GM12874 (cell line): ENCODE measurements at regions not wholly inside any gene's neighbourhood (a gene's known extent, or its start where the extent isn't known, plus 50 kb on each side); places are given as distances from the start of the nearest gene placed in this dataset.

ENCODE experiments used
- TF ChIP-seq, protein P1 (sequence below): IDR thresholded peaks from 2 replicates; pipeline ENCODE4 v1.5.1; 2011; ENCODE audit warnings: low read depth, mild to moderate bottlenecking, control low read depth, low read length, moderate library complexity; ENCODE audit not compliant: insufficient read depth

GRCh38 chr4:181822005-181822375, 421.2 kb upstream of the TENM3 start:
- TF ChIP-seq, protein P1, sequence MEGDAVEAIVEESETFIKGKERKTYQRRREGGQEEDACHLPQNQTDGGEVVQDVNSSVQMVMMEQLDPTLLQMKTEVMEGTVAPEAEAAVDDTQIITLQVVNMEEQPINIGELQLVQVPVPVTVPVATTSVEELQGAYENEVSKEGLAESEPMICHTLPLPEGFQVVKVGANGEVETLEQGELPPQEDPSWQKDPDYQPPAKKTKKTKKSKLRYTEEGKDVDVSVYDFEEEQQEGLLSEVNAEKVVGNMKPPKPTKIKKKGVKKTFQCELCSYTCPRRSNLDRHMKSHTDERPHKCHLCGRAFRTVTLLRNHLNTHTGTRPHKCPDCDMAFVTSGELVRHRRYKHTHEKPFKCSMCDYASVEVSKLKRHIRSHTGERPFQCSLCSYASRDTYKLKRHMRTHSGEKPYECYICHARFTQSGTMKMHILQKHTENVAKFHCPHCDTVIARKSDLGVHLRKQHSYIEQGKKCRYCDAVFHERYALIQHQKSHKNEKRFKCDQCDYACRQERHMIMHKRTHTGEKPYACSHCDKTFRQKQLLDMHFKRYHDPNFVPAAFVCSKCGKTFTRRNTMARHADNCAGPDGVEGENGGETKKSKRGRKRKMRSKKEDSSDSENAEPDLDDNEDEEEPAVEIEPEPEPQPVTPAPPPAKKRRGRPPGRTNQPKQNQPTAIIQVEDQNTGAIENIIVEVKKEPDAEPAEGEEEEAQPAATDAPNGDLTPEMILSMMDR: no peak

DNA sequence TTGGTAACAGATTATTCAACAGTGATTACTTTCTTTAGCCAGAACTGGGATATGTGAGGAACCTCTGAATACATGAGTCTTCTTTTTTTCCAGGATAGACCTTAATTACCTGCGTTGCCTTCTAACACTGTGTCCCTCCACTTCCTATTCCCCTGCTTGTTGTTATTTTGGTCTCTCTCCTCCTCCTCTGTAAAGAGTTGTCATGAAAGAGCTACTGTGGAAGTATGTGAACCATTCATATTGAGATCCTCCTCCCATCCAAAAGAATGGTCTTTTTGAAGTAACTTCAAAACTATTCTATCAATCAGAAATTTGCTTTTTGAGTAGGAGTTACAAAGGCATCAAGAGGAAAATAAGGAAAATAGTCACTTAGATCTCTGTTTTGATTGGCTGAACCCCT, 420.0 kb upstream of the TENM3 start:
- TF ChIP-seq, protein P1: no peak

- TF ChIP-seq, protein P1: no peak
Observed at GRCh38 chr4:181823645-181824044, 419.6 kb upstream of the TENM3 start.

DNA sequence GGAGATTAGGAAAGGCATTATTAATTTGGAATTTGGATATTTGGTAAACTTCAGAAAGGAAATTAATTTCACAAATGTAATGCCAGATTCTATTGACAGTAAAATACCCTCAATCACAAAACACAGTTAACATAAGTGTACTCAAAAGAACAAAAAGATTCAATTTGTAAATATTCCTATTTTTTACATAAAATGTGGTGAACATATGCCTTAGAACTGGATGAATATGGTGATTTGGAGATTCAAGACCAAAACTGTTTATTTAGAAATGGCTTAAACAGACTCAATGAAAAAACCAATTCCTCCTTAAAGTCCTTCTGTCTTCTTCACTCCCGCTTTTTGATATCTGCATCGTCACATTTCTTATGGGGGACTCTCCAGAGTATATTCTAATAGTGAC, 417.6 kb upstream of the TENM3 start:
- TF ChIP-seq, protein P1: no peak

GRCh38 chr4:181827246-181827645, 416.0 kb upstream of the TENM3 start:
- TF ChIP-seq, protein P1: no peak

GRCh38 chr4:181830404-181831035, 412.7 kb upstream of the TENM3 start:
- TF ChIP-seq, protein P1: no peak

DNA sequence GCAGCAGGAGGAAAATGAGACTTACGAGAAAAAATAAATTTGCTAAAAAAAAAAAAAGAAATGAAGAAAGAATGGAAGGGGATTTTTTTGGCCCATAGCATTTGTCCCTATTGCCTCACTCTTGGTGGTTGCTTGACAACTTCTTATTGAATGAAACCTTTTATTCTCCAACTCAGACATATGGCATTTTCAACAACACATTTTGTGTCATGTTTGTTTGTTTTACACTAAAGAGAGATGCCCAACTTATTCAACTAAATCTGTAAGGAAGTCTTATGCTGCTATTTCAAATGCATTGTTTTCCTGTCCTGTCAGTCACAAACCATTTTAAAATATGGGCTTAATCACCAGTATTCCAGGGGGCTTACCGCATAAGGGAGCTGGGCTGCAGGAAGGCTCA, 409.1 kb upstream of the TENM3 start:
- TF ChIP-seq, protein P1: no peak
